GM12878 (cell line): ENCODE measurements at regions not wholly inside any gene's neighbourhood (a gene's known extent, or its start where the extent isn't known, plus 50 kb on each side); places are given as distances from the start of the nearest gene placed in this dataset.

Experiments
- ATAC-seq: fragments of 200-7000 bp; cut with Tn5 transposase; 3 replicates; pipeline ENCODE4 v1.9.1; 2020; ENCODE audit warnings: mild to moderate bottlenecking, moderate library complexity
- BruUV-seq: library from RNA; stranded (reverse); fragments of 400-500 nt; replicated peaks from 2 replicates; lab custom pipeline; 2021; lab: Mats Ljungman, UMichigan
- CTCF ChIA-PET: fragments of 300-600 bp; sonication (Branson Sonifier 250); formaldehyde crosslinking; extraction: SDS; loops from one replicate; lab custom pipeline; 2021; ENCODE audit warnings: inconsistent platforms; lab: Yijun Ruan, JAX
- POLR2A ChIA-PET: fragments of 350-600 bp; formaldehyde crosslinking; extraction: SDS; loops from one replicate; lab custom pipeline; 2021; ENCODE audit warnings: inconsistent platforms; lab: Charles Lee
- RAD21 ChIA-PET: fragments of 300-600 bp; sonication (Branson Sonifier 250); formaldehyde crosslinking; loops from one replicate; lab custom pipeline; 2023; ENCODE audit warnings: antibody characterized with exemption; ENCODE audit not compliant: unreplicated experiment; lab: Charles Lee
- SMC1A ChIA-PET: fragments of 300-600 bp; sonication (Branson Sonifier 250); formaldehyde crosslinking; loops from one replicate; lab custom pipeline; 2023; ENCODE audit not compliant: unreplicated experiment, uncharacterized antibody; lab: Charles Lee
- DNase-seq: peaks from one replicate; pipeline ENCODE4 v3.0.0-alpha.2; 2011; ENCODE audit warnings: low read depth, low spot score
- FAIRE-seq: peaks from 3 replicates; lab custom pipeline; 2011; peaks lifted over from hg19 to GRCh38; lab: Jason Lieb, UNC
- H2AFZ ChIP-seq: 2 replicates; pipeline ENCODE4 v1.6.0; 2011; ENCODE audit warnings: low read depth, low read length, control low read depth; ENCODE audit not compliant: control insufficient read depth
- H3K27ac ChIP-seq: 2 replicates; pipeline ENCODE4 v1.5.1; 2011; ENCODE audit warnings: control low read depth; ENCODE audit not compliant: control insufficient read depth, insufficient read depth
- H3K27me3 ChIP-seq, 2 experiments: replicated peaks in 1 of 2; 2 replicates each; pipeline versions ENCODE4 v1.6.0 to v1.6.1; 2011; ENCODE audit warnings: low read length in 1 of 2; ENCODE audit not compliant: control insufficient read depth in 2 of 2, insufficient read depth in 2 of 2
- H3K36me3 ChIP-seq, 2 experiments: 2 replicates each; pipeline ENCODE4 v1.5.1; 2011; ENCODE audit warnings: low read length in 1 of 2; ENCODE audit not compliant: control insufficient read depth in 2 of 2, insufficient read depth in 2 of 2
- H3K4me1 ChIP-seq: 2 replicates; pipeline ENCODE4 v1.6.1; 2011; ENCODE audit warnings: mild to moderate bottlenecking, low read length, moderate library complexity, mixed read lengths; ENCODE audit not compliant: control insufficient read depth, insufficient read depth
- H3K4me2 ChIP-seq: 2 replicates; pipeline ENCODE4 v1.6.0; 2011; ENCODE audit warnings: control low read depth; ENCODE audit not compliant: control insufficient read depth, insufficient read depth
- H3K4me3 ChIP-seq: fragments of 200-600 bp; sonication (generic); 2 replicates; pipeline ENCODE4 v1.5.1; 2016
- H3K79me2 ChIP-seq: 2 replicates; pipeline ENCODE4 v1.6.0; 2011; ENCODE audit warnings: low read length; ENCODE audit not compliant: control insufficient read depth, insufficient read depth
- H3K9ac ChIP-seq: 2 replicates; pipeline ENCODE4 v1.8.0; 2011; ENCODE audit warnings: low read length, control low read depth, mixed read lengths; ENCODE audit not compliant: control insufficient read depth, insufficient read depth
- H3K9me3 ChIP-seq: replicated peaks from 3 replicates; pipeline ENCODE4 v1.5.1; 2011; ENCODE audit warnings: mild to moderate bottlenecking, low read length; ENCODE audit not compliant: control insufficient read depth, insufficient read depth
- H4K20me1 ChIP-seq: 2 replicates; pipeline ENCODE4 v1.6.0; 2011; ENCODE audit not compliant: control insufficient read depth, insufficient read depth
- CHD2 ChIP-seq: IDR thresholded peaks from 2 replicates; pipeline ENCODE4 v1.6.1; 2011; ENCODE audit warnings: low read depth, low read length, improper control_type of control experiment, borderline replicate concordance
- CUX1 ChIP-seq: IDR thresholded peaks from 2 replicates; pipeline ENCODE4 v1.6.1; 2012; ENCODE audit warnings: improper control_type of control experiment, low read depth, low read length; ENCODE audit not compliant: insufficient replicate concordance
- MTA2 ChIP-seq: fragments of 450-650 bp; IDR thresholded peaks from 2 replicates; pipeline ENCODE4 v1.6.1; 2016; ENCODE audit warnings: low read depth, mild to moderate bottlenecking, moderate library complexity
- MYC ChIP-seq: IDR thresholded peaks from 2 replicates; pipeline ENCODE4 v1.6.1; 2011; ENCODE audit warnings: mild to moderate bottlenecking, low read length, moderate library complexity, inconsistent platforms; ENCODE audit not compliant: insufficient read depth, insufficient replicate concordance, insufficient read length, severe bottlenecking
- NFIC ChIP-seq: IDR thresholded peaks from 2 replicates; pipeline ENCODE4 v1.6.1; 2012; ENCODE audit warnings: low read depth, mild to moderate bottlenecking, inconsistent platforms, low read length, moderate library complexity
- NR2F1 ChIP-seq: fragments of 450-650 bp; conservative IDR thresholded peaks from 2 replicates; pipeline ENCODE4 v1.6.1; 2017; ENCODE audit warnings: mild to moderate bottlenecking
- PAX5 ChIP-seq: IDR thresholded peaks from 2 replicates; pipeline ENCODE4 v1.6.1; 2011; ENCODE audit warnings: low read depth, low read length, borderline replicate concordance
- RB1 ChIP-seq: fragments of 450-650 bp; formaldehyde crosslinking; IDR thresholded peaks from 2 replicates; pipeline ENCODE4 v1.6.1; 2017; ENCODE audit warnings: mild to moderate bottlenecking, borderline replicate concordance
- SMAD1 ChIP-seq: fragments of 450-650 bp; IDR thresholded peaks from 2 replicates; pipeline ENCODE4 v1.6.1; 2018; ENCODE audit warnings: mild to moderate bottlenecking, low read depth; ENCODE audit not compliant: partially characterized antibody
- WGBS: methylation state at CpG from one replicate; pipeline ENCODE4 v1.1.6; 2016; ENCODE audit warnings: low lambda C conversion rate; ENCODE audit not compliant: insufficient replicate concordance, insufficient coverage; ENCODE audit errors: missing lambda C conversion rate; 5-methylcytosine and 5-hydroxymethylcytosine counted together
- in situ Hi-C: fragments of 300-500 bp; cut with MboI; formaldehyde crosslinking; loops from 9 replicates; pipeline ENCODE4 v1.14.3; 2018; ENCODE audit warnings: mixed read lengths
- intact Hi-C: fragments of 100-400 bp; cut with micrococcal nuclease; formaldehyde crosslinking; loops from one replicate; pipeline ENCODE4 v1.14.2; 2022; ENCODE audit not compliant: unreplicated experiment
- TF ChIP-seq, protein P1 (sequence below): fragments of 450-650 bp; IDR thresholded peaks from 2 replicates; pipeline ENCODE4 v1.6.1; 2017; ENCODE audit warnings: mild to moderate bottlenecking, low read depth, inconsistent platforms; ENCODE audit not compliant: poor library complexity, severe bottlenecking

DNA sequence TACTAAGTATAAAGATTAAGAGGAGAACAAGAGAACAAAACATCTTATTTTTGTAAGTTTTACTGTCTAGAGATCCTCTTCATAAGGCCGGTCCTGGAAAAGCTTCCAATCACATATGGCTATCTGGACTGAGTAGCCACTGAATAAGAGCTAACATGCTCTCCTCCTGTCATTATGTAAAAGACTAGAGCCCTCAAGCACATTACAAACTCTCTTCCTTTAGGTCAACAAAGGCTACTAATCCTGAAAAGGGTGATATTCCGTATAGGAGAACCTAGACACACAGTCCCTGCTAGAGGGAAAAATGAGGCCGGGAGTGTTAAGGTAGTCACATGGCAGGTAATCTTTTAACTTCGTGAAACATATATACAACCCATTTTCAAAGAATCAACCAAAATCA is 665.6 kb downstream of the EFNA5 start:
- Histone ChIP-seq H2AFZ (no peak overlapping the region), H3K9ac (no peak overlapping the region), H3K27ac (no peak overlapping the region), H3K4me2 (no peak overlapping the region), H3K9me3 (no peaks in the 10 kb centered on the region), H3K4me3 (no peak overlapping the region), H3K36me3 (no peaks in the 10 kb centered on the region), H3K4me1 (no peaks in the 10 kb centered on the region), H3K27me3 (no peaks in the 10 kb centered on the region), H3K79me2 (no peaks in the 10 kb centered on the region), H4K20me1 (no peaks in the 10 kb centered on the region)
- DNase-seq = no peak
- CTCF ChIA-PET = no interaction called here
- WGBS = 41% methylated on average over 4 of the region's 4 CpGs
- SMC1A ChIA-PET = no interaction called here
- POLR2A ChIA-PET = no interaction called here
- BruUV-seq = no TSS peak
- intact Hi-C loops (no loop called here), in situ Hi-C loops (no loop called here)
- RAD21 ChIA-PET = no interaction called here
- no peak for FAIRE-seq
- no peak for ATAC-seq
- TF ChIP-seq SMAD1 = no peak
- no peak for TF ChIP-seq MYC
- TF ChIP-seq, all 136 proteins: peak for 0

DNA sequence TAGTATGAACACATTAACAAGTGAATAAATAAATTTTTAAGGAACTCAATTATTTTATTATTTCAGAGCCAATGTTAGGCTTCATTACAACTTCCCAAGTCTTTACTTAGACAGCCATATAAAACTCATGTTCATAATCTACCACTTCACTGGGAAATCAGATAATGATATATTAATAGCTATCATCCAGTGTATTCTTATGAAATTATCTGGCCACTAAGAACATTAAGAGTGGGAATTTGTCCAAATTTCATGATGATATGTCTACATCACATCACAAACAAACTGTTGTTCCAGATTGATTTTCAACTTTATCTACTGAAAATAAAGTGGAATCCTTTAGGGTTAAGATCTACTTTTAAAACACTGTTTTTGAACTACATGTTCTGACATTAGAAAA is 668.6 kb downstream of the EFNA5 start:
- no peak for FAIRE-seq
- CTCF ChIA-PET = no interaction called here
- no peak for TF ChIP-seq NFIC
- no peak for TF ChIP-seq NR2F1
- TF ChIP-seq, protein P1, sequence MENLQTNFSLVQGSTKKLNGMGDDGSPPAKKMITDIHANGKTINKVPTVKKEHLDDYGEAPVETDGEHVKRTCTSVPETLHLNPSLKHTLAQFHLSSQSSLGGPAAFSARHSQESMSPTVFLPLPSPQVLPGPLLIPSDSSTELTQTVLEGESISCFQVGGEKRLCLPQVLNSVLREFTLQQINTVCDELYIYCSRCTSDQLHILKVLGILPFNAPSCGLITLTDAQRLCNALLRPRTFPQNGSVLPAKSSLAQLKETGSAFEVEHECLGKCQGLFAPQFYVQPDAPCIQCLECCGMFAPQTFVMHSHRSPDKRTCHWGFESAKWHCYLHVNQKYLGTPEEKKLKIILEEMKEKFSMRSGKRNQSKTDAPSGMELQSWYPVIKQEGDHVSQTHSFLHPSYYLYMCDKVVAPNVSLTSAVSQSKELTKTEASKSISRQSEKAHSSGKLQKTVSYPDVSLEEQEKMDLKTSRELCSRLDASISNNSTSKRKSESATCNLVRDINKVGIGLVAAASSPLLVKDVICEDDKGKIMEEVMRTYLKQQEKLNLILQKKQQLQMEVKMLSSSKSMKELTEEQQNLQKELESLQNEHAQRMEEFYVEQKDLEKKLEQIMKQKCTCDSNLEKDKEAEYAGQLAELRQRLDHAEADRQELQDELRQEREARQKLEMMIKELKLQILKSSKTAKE = no peak
- no peak for TF ChIP-seq PAX5
- TF ChIP-seq CHD2 = no peak
- TF ChIP-seq MTA2 = no peak
- no peak for TF ChIP-seq RB1
- no peak for TF ChIP-seq CUX1

More for the DNA sequence above, 668.6 kb downstream of the EFNA5 start:
- Histone ChIP-seq H4K20me1 (no peaks in the 10 kb centered on the region), H3K27ac (no peak overlapping the region), H3K4me3 (no peak overlapping the region), H3K4me2 (no peak overlapping the region), H3K9ac (no peak overlapping the region), H3K36me3 (no peaks in the 10 kb centered on the region), H3K79me2 (no peaks in the 10 kb centered on the region), H3K27me3 (no peaks in the 10 kb centered on the region), H3K4me1 (no peaks in the 10 kb centered on the region), H3K9me3 (no peaks in the 10 kb centered on the region; the same call in 2 of the 3 replicates), H2AFZ (no peak overlapping the region)
- ChIA-PET RAD21 (no interaction called here), SMC1A (no interaction called here), POLR2A (no interaction called here)
- DNase-seq (no peak), ATAC-seq (no peak)
- no TSS peak for BruUV-seq
- in situ Hi-C loops (no loop called here), intact Hi-C loops (no loop called here)
